ENCODE measurements at regions not wholly inside any gene's neighbourhood (a gene's known extent, or its start where the extent isn't known, plus 50 kb on each side); places are given as distances from the start of the nearest gene placed in this dataset.

DNA sequence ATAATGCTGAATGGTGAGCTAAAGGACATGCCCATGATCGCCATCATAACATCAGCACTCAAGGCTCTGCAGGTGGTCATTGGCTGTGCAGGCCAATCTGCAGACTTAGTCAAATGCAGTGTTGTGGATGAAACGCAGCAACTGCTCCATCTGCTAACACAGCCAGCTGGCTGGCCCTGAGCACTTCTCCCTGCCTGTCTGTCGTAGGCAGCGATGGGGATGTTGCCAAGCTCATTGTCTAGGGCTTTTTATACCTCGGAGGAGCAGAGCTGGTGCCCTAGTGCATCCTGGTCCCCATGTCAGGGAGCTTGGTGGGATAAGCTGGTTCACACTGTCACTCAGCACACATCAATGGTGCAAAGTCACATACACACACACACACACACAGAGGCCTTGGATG is 189.4 kb downstream of the TENT4A start:
- TF ChIP-seq, protein P1, sequence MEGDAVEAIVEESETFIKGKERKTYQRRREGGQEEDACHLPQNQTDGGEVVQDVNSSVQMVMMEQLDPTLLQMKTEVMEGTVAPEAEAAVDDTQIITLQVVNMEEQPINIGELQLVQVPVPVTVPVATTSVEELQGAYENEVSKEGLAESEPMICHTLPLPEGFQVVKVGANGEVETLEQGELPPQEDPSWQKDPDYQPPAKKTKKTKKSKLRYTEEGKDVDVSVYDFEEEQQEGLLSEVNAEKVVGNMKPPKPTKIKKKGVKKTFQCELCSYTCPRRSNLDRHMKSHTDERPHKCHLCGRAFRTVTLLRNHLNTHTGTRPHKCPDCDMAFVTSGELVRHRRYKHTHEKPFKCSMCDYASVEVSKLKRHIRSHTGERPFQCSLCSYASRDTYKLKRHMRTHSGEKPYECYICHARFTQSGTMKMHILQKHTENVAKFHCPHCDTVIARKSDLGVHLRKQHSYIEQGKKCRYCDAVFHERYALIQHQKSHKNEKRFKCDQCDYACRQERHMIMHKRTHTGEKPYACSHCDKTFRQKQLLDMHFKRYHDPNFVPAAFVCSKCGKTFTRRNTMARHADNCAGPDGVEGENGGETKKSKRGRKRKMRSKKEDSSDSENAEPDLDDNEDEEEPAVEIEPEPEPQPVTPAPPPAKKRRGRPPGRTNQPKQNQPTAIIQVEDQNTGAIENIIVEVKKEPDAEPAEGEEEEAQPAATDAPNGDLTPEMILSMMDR (IDR thresholded peaks at IDR 0.05; ENCODE audit: low read length) = no peak
- TF ChIP-seq EZH2 (IDR thresholded peaks at IDR 0.05; ENCODE audit: borderline replicate concordance, low read length) = no peak
